ENCODE measurements at regions not wholly inside any gene's neighbourhood (a gene's known extent, or its start where the extent isn't known, plus 50 kb on each side); places are given as distances from the start of the nearest gene placed in this dataset.

DNA sequence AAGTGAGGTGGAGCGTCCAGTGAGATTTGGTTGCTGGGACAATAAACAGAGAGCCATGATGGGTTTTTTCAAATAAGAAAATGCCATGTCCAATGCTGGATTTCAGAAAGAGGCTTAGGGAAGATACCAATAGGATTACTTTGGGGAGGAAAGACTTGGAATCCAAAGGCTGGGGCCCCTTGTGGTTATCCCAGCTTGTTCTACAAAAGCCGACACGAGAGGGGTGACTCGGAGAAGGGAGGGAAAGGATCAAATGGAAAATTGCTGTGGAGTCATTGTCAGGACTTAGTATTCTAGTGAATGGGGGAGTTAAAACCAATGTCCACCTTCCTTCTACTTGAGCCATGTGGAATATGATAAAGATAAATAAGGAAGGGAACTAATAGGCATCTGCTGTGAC, 305.5 kb downstream of the SOX9 start:
- Histone ChIP-seq H3K79me2 (peaks cover 38% of the 10 kb centered on the region), H3K27ac (peak overlapping the region; percentile 52), H3K9me3 (ENCODE audit: low read depth) (no peaks in the 10 kb centered on the region), H4K20me1 (ENCODE audit: insufficient read depth, poor library complexity, severe bottlenecking) (no peaks in the 10 kb centered on the region), H3K36me3 (replicated peaks; ENCODE audit: insufficient read depth, low read depth) (no peaks in the 10 kb centered on the region), H3K27me3 (no peaks in the 10 kb centered on the region), H3K4me3 (no peak overlapping the region), H2AFZ (no peak overlapping the region), H3K4me2 (no peak overlapping the region), H3K4me1 (ENCODE audit: insufficient read depth) (peaks cover 51% of the 10 kb centered on the region), H3K9me2 (replicated peaks; ENCODE audit: insufficient read depth) (no peaks in the 10 kb centered on the region)
- DNase-seq (ENCODE audit: low spot score): no peak
- no peak for TF ChIP-seq EZH2 (IDR thresholded peaks at IDR 0.05; ENCODE audit: borderline replicate concordance)
- 79% methylated on average over 4 of the region's 4 CpGs for WGBS (ENCODE audit: low lambda C conversion rate, missing lambda C conversion rate)

DNA sequence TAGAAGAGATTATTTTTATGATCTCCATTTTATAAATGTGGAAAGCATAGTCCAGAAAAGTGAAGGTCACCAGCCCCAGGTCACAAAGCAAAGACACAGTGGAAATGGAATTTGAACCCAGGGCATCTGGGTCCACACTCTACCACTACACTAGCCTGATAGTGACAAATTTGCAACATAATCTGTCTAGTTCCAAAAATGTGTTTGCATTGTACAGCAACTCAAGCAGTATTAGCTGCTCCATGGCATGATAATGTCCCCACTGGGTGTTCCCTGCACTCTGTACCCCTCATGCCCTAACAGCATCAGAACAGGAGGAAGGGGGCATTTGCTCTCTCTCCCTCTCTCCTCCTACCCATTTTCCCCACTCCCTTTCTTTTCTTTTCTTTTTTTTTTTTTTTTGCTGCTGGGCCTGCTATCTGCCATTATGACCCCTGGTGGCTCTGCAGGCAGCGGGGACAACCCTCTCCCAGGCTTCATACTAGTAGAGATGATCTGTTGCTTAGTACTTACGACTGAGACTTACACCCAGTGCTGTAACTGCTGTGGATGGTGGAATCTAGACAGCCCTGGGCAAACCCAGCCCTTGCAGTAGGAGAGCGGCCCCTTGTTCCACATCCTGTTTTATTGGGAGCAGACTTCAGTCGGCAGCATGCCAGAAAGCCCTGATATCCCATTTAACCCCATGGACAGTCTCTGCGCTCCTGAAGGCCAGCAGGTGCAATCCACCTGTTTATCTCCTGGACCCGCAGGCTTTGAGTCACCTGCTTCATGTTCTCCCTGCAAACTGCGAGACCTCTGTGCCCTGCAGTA, 306.3 kb downstream of the SOX9 start:
- Histone ChIP-seq H3K27ac (peak overlapping the region; percentile 75), H2AFZ (no peak overlapping the region), H3K9me3 (ENCODE audit: low read depth) (no peaks in the 10 kb centered on the region), H3K4me3 (no peak overlapping the region), H3K79me2 (peaks cover 44% of the 10 kb centered on the region), H3K4me1 (ENCODE audit: insufficient read depth) (peaks cover 49% of the 10 kb centered on the region), H3K36me3 (replicated peaks; ENCODE audit: insufficient read depth, low read depth) (no peaks in the 10 kb centered on the region), H3K4me2 (no peak overlapping the region), H3K27me3 (no peaks in the 10 kb centered on the region), H3K9me2 (replicated peaks; ENCODE audit: insufficient read depth) (no peaks in the 10 kb centered on the region), H4K20me1 (ENCODE audit: insufficient read depth, poor library complexity, severe bottlenecking) (no peaks in the 10 kb centered on the region)
- WGBS (ENCODE audit: low lambda C conversion rate, missing lambda C conversion rate): 39% methylated on average over 7 of the region's 7 CpGs
- no peak for TF ChIP-seq EZH2phosphoT487 (IDR thresholded peaks at IDR 0.05; ENCODE audit: low read depth, severe bottlenecking, unreplicated experiment)
- no peak for TF ChIP-seq EZH2 (IDR thresholded peaks at IDR 0.05; ENCODE audit: borderline replicate concordance)
- TF ChIP-seq, protein P1, sequence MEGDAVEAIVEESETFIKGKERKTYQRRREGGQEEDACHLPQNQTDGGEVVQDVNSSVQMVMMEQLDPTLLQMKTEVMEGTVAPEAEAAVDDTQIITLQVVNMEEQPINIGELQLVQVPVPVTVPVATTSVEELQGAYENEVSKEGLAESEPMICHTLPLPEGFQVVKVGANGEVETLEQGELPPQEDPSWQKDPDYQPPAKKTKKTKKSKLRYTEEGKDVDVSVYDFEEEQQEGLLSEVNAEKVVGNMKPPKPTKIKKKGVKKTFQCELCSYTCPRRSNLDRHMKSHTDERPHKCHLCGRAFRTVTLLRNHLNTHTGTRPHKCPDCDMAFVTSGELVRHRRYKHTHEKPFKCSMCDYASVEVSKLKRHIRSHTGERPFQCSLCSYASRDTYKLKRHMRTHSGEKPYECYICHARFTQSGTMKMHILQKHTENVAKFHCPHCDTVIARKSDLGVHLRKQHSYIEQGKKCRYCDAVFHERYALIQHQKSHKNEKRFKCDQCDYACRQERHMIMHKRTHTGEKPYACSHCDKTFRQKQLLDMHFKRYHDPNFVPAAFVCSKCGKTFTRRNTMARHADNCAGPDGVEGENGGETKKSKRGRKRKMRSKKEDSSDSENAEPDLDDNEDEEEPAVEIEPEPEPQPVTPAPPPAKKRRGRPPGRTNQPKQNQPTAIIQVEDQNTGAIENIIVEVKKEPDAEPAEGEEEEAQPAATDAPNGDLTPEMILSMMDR (IDR thresholded peaks at IDR 0.05; ENCODE audit: poor library complexity): no peak
- DNase-seq (ENCODE audit: low spot score): peak; percentile 81

DNA sequence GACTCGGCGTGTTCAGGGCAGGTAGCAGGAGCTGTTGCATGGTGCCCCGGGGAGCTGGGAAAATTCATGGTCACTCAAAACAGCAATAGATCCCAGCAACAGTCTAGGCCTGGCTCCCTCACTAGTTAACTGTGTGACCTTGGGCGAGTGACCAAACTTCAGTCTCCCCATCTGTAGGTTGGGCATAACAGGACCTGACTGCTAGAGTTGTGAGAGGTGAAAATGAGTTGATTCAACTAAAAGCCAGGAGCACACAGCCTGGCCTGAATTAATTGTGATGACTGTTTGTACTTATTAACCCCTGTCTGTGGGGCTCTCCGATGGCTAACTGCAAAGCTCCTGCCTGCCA, 306.9 kb downstream of the SOX9 start:
- peak overlapping the region; percentile 19 for H3K4me2 ChIP-seq
- no peaks in the 10 kb centered on the region for H3K36me3 ChIP-seq (replicated peaks; ENCODE audit: insufficient read depth, low read depth)
- H3K9me3 ChIP-seq (ENCODE audit: low read depth): no peaks in the 10 kb centered on the region
- H3K4me3 ChIP-seq: no peak overlapping the region
- H4K20me1 ChIP-seq (ENCODE audit: insufficient read depth, poor library complexity, severe bottlenecking): no peaks in the 10 kb centered on the region
- no peaks in the 10 kb centered on the region for H3K9me2 ChIP-seq (replicated peaks; ENCODE audit: insufficient read depth)
- 77% methylated on average over 5 of the region's 5 CpGs for WGBS (ENCODE audit: low lambda C conversion rate, missing lambda C conversion rate)
- H3K27me3 ChIP-seq: no peaks in the 10 kb centered on the region
- H3K79me2 ChIP-seq: peaks cover 44% of the 10 kb centered on the region
- H3K4me1 ChIP-seq (ENCODE audit: insufficient read depth): peaks cover 49% of the 10 kb centered on the region
- no peak for DNase-seq (ENCODE audit: low spot score)
- peak overlapping the region; percentile 75 for H3K27ac ChIP-seq
- H2AFZ ChIP-seq: no peak overlapping the region
- TF ChIP-seq EZH2 (IDR thresholded peaks at IDR 0.05; ENCODE audit: borderline replicate concordance) (no peak), EZH2phosphoT487 (IDR thresholded peaks at IDR 0.05; ENCODE audit: low read depth, severe bottlenecking, unreplicated experiment) (no peak)
- TF ChIP-seq, protein P1 (IDR thresholded peaks at IDR 0.05; ENCODE audit: poor library complexity): no peak

DNA sequence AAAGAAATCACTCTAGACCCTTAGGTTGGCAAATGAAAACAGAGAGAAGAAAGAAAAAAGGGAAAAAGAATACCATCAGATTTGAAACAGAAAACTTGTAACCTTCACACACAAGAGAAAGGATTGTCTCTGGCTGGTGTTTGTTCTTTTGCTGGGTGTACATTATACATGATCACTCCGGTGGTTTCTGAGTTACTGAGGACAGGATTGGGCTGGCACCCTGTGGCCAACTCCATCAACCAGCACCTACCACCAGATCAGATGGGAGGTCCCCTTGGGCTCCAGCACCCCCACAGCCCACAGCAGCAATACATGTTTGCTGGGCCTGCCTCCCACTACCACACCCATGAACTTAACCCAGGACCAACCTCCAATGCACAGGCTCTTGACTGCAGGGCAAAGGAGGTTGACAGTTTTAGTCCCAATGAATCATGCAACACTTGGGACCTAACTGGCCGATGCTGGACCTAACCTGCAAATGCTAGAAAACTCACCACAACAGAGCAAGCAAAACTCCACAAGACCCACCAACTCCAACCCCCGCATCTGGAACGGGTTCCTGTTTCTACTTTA, 308.3 kb downstream of the SOX9 start:
- Histone ChIP-seq H3K4me1 (ENCODE audit: insufficient read depth) (peaks cover 47% of the 10 kb centered on the region), H4K20me1 (ENCODE audit: insufficient read depth, poor library complexity, severe bottlenecking) (no peaks in the 10 kb centered on the region), H3K9me3 (ENCODE audit: low read depth) (no peaks in the 10 kb centered on the region), H3K27ac (peak overlapping the region; percentile 75), H2AFZ (no peak overlapping the region), H3K79me2 (peaks cover 46% of the 10 kb centered on the region), H3K27me3 (no peaks in the 10 kb centered on the region), H3K36me3 (replicated peaks; ENCODE audit: insufficient read depth, low read depth) (no peaks in the 10 kb centered on the region), H3K4me2 (no peak overlapping the region), H3K9me2 (replicated peaks; ENCODE audit: insufficient read depth) (no peaks in the 10 kb centered on the region), H3K4me3 (no peak overlapping the region)
- no peak for DNase-seq (ENCODE audit: low spot score)
- 81% methylated on average over 4 of the region's 4 CpGs for WGBS (ENCODE audit: low lambda C conversion rate, missing lambda C conversion rate)
- TF ChIP-seq, protein P1 (IDR thresholded peaks at IDR 0.05; ENCODE audit: poor library complexity): peak; percentile 3
- TF ChIP-seq EZH2 (IDR thresholded peaks at IDR 0.05; ENCODE audit: borderline replicate concordance): no peak
